ENCODE measurements at regions not wholly inside any gene's neighbourhood (a gene's known extent, or its start where the extent isn't known, plus 50 kb on each side); places are given as distances from the start of the nearest gene placed in this dataset.

- DNase-seq (ENCODE audit: low read depth), result no peak
These were observed 57.8 kb downstream of the PRLHR start for GRCh38 chr10:118537623-118538022.

GRCh38 chr10:118534136-118534535, 61.3 kb downstream of the PRLHR start:
- no peak for DNase-seq (ENCODE audit: low read depth)

GRCh38 chr10:118531105-118531852, 64.2 kb downstream of the PRLHR start:
- DNase-seq (ENCODE audit: low read depth), result no peak

GRCh38 chr10:118528426-118528825, 67.0 kb downstream of the PRLHR start:
- no peak for DNase-seq (ENCODE audit: low read depth)

GRCh38 chr10:118523775-118524174, 71.7 kb downstream of the PRLHR start:
- no peak for DNase-seq (ENCODE audit: low read depth)

GRCh38 chr10:118522791-118523498, 72.5 kb downstream of the PRLHR start:
- DNase-seq (ENCODE audit: low read depth), result peak; percentile 12

GRCh38 chr10:118521415-118522117, 73.9 kb downstream of the PRLHR start:
- no peak for DNase-seq (ENCODE audit: low read depth)

GRCh38 chr10:118520116-118520742, 75.2 kb downstream of the PRLHR start:
- no peak for DNase-seq (ENCODE audit: low read depth)

- no peak for DNase-seq (ENCODE audit: low read depth)
These were observed 77.4 kb downstream of the PRLHR start for GRCh38 chr10:118518095-118518494.

- no peak for DNase-seq (ENCODE audit: low read depth)
These were observed 78.7 kb downstream of the PRLHR start for GRCh38 chr10:118516716-118517115.

GRCh38 chr10:118513174-118513573, 82.3 kb downstream of the PRLHR start:
- DNase-seq (ENCODE audit: low read depth), result no peak

GRCh38 chr10:118511711-118512110, 83.7 kb downstream of the PRLHR start:
- DNase-seq (ENCODE audit: low read depth), result no peak

GRCh38 chr10:118508863-118509262, 86.6 kb downstream of the PRLHR start:
- DNase-seq (ENCODE audit: low read depth), result no peak

GRCh38 chr10:118508355-118508754, 87.1 kb downstream of the PRLHR start:
- no peak for DNase-seq (ENCODE audit: low read depth)

- DNase-seq (ENCODE audit: low read depth), result no peak
These were observed 88.5 kb downstream of the PRLHR start for GRCh38 chr10:118506671-118507590.

GRCh38 chr10:118505363-118505762, 90.1 kb downstream of the PRLHR start:
- DNase-seq (ENCODE audit: low read depth), result no peak

- DNase-seq (ENCODE audit: low read depth), result peak; percentile 14
These were observed 90.8 kb downstream of the PRLHR start for GRCh38 chr10:118504467-118505205.

GRCh38 chr10:118504044-118504443, 91.4 kb downstream of the PRLHR start:
- DNase-seq (ENCODE audit: low read depth), result no peak

GRCh38 chr10:118503192-118503591, 92.3 kb downstream of the PRLHR start:
- DNase-seq (ENCODE audit: low read depth), result no peak
